HCT116 (cell line): ENCODE measurements at regions not wholly inside any gene's neighbourhood (a gene's known extent, or its start where the extent isn't known, plus 50 kb on each side); places are given as distances from the start of the nearest gene placed in this dataset.

Source experiments
- ATAC-seq: fragments of 200-7000 bp; cut with Tn5 transposase; 2 replicates; pipeline ENCODE4 v1.9.1; 2020; ENCODE audit warnings: mild to moderate bottlenecking, moderate library complexity
- BruUV-seq: library from RNA; stranded (reverse); fragments of 400-500 nt; replicated peaks from 2 replicates; lab custom pipeline; 2021; lab: Mats Ljungman, UMichigan
- CTCF ChIA-PET: fragments of 300-600 bp; sonication (Branson Sonifier 250); formaldehyde crosslinking; loops from one replicate; lab custom pipeline; 2021; ENCODE audit warnings: antibody characterized with exemption; lab: Charles Lee
- POLR2A ChIA-PET: fragments of 300-600, 350-600 bp; sonication (Branson Sonifier 250); formaldehyde crosslinking; loops from one replicate; lab custom pipeline; 2021; ENCODE audit warnings: antibody characterized with exemption; lab: Charles Lee
- RAD21 ChIA-PET, 2 experiments: fragments of 300-600 bp; sonication (Branson Sonifier 250); formaldehyde crosslinking; loops; one replicate each; lab custom pipeline; 2023; ENCODE audit warnings: low total read pairs in 2 of 2; ENCODE audit not compliant: uncharacterized antibody in 2 of 2, unreplicated experiment in 2 of 2, low non-redundant PET in 1 of 2; lab: Charles Lee
- DNase-seq: peaks from one replicate; pipeline ENCODE4 v3.0.0-alpha.2; 2010; ENCODE audit warnings: low read depth, low spot score
- H2AFZ ChIP-seq: fragments of 200-600 bp; shearing (Covaris generic), sonication (generic); 2 replicates; pipeline ENCODE4 v1.6.1; 2017; ENCODE audit warnings: low read depth, mixed run types, mixed read lengths, antibody characterized with exemption, low read length; ENCODE audit not compliant: poor library complexity, severe bottlenecking
- H3K27ac ChIP-seq: 2 replicates; pipeline ENCODE4 v1.5.1; 2012; ENCODE audit warnings: low read depth, low read length
- H3K27me3 ChIP-seq: fragments of 200-600 bp; sonication (generic); 2 replicates; pipeline ENCODE4 v1.6.1; 2016; ENCODE audit warnings: mixed run types, low read length, mixed read lengths; ENCODE audit not compliant: insufficient read depth
- H3K36me3 ChIP-seq, 2 experiments: fragments of 200-500 bp in 1 of 2; fragments of 200-600 bp in 1 of 2; sonication (Bioruptor generic) in 1 of 2; sonication (generic) in 1 of 2; 2 replicates each; pipeline versions ENCODE4 v1.5.1 to v1.6.1; 2014 to 2016; ENCODE audit warnings: low read length in 2 of 2, inconsistent platforms in 1 of 2, mixed read lengths in 1 of 2, mixed run types in 1 of 2; ENCODE audit not compliant: insufficient read depth in 2 of 2, control insufficient read depth in 1 of 2
- H3K4me1 ChIP-seq, 2 experiments: fragments of 200-600 bp in 1 of 2; sonication (generic) in 1 of 2; 2 replicates each; pipeline versions ENCODE4 v1.5.1 to v1.6.1; 2012 to 2017; ENCODE audit warnings: low read length in 2 of 2, inconsistent platforms in 1 of 2, mild to moderate bottlenecking in 1 of 2, mixed read lengths in 1 of 2, mixed run types in 1 of 2, moderate library complexity in 1 of 2; ENCODE audit not compliant: insufficient read depth in 2 of 2, control insufficient read depth in 1 of 2
- H3K4me2 ChIP-seq: fragments of 200-600 bp; sonication (generic); 2 replicates; pipeline ENCODE4 v1.6.1; 2017; ENCODE audit warnings: mixed run types, low read length, mixed read lengths
- H3K4me3 ChIP-seq, 2 experiments: fragments of 200-600 bp in 1 of 2; sonication (generic) in 1 of 2; replicated peaks in 1 of 2; 2 replicates each; pipeline ENCODE4 v1.5.1; 2011 to 2016; ENCODE audit warnings: low read length in 2 of 2, control low read depth in 1 of 2, low read depth in 1 of 2, mild to moderate bottlenecking in 1 of 2, mixed read lengths in 1 of 2, mixed run types in 1 of 2
- H3K79me2 ChIP-seq: fragments of 200-600 bp; sonication (generic); 2 replicates; pipeline ENCODE4 v1.6.1; 2017; ENCODE audit warnings: mild to moderate bottlenecking, mixed run types, low read length, moderate library complexity, mixed read lengths; ENCODE audit not compliant: insufficient read depth
- H3K9ac ChIP-seq: fragments of 200-600 bp; sonication (generic); 2 replicates; pipeline ENCODE4 v1.6.1; 2016; ENCODE audit warnings: low read length, mixed read lengths
- H3K9me2 ChIP-seq: fragments of 200-600 bp; sonication (generic), shearing (Covaris generic); 2 replicates; pipeline ENCODE4 v1.6.1; 2017; ENCODE audit warnings: mixed run types, mild to moderate bottlenecking, moderate library complexity; ENCODE audit not compliant: insufficient read depth
- H3K9me3 ChIP-seq, 2 experiments: fragments of 200-500 bp in 1 of 2; fragments of 200-600 bp in 1 of 2; sonication (Bioruptor generic) in 1 of 2; sonication (generic) in 1 of 2; 2 replicates each; pipeline ENCODE4 v1.6.1; 2014 to 2017; ENCODE audit warnings: low read length in 2 of 2, mixed read lengths in 2 of 2, inconsistent platforms in 1 of 2, low read depth in 1 of 2, mild to moderate bottlenecking in 1 of 2, mixed run types in 1 of 2, moderate library complexity in 1 of 2; ENCODE audit not compliant: control insufficient read depth in 1 of 2, insufficient read depth in 1 of 2
- H4K20me1 ChIP-seq: fragments of 200-600 bp; sonication (generic), shearing (Covaris generic); 2 replicates; pipeline ENCODE4 v1.6.1; 2017; ENCODE audit warnings: mixed run types, mild to moderate bottlenecking, moderate library complexity; ENCODE audit not compliant: insufficient read depth
- ELF1 ChIP-seq: IDR thresholded peaks from 2 replicates; pipeline ENCODE4 v1.6.1; 2012; ENCODE audit warnings: low read depth, borderline replicate concordance
- EZH2phosphoT487 ChIP-seq: fragments of 200-600 bp; IDR thresholded peaks from 2 replicates; pipeline ENCODE4 v1.6.1; 2018; ENCODE audit warnings: antibody characterized with exemption, borderline replicate concordance
- FOSL1 ChIP-seq: IDR thresholded peaks from 2 replicates; pipeline ENCODE4 v1.6.1; 2012; ENCODE audit warnings: low read depth
- POLR2A ChIP-seq: IDR thresholded peaks from 2 replicates; pipeline ENCODE4 v1.7.0; 2011; ENCODE audit warnings: borderline replicate concordance; ENCODE audit not compliant: insufficient read depth, insufficient read length; ENCODE audit errors: extremely low read depth
- RAD21 ChIP-seq: IDR thresholded peaks from 2 replicates; pipeline ENCODE4 v1.6.1; 2012; ENCODE audit warnings: low read depth, mild to moderate bottlenecking
- SP1 ChIP-seq: IDR thresholded peaks from 2 replicates; pipeline ENCODE4 v1.6.1; 2012; ENCODE audit warnings: low read depth
- ZBTB33 ChIP-seq: IDR thresholded peaks from 2 replicates; pipeline ENCODE4 v1.6.1; 2011; ENCODE audit warnings: mild to moderate bottlenecking, low read length, moderate library complexity; ENCODE audit not compliant: insufficient replicate concordance; ENCODE audit errors: extremely low read depth
- ZFX ChIP-seq: fragments of 450-650 bp; IDR thresholded peaks from 2 replicates; pipeline ENCODE4 v1.6.1; 2017
- ZNF274 ChIP-seq: fragments of 200-500 bp; sonication (Bioruptor generic); IDR thresholded peaks from 2 replicates; pipeline ENCODE4 v1.6.1; 2014; ENCODE audit warnings: mild to moderate bottlenecking, low read depth, low read length, inconsistent platforms
- intact Hi-C: fragments of 100-400 bp; cut with micrococcal nuclease; formaldehyde crosslinking; loops from 2 replicates; pipeline ENCODE4 v1.10.0; 2022

- Histone ChIP-seq H3K27ac (no peak overlapping the region), H3K27me3 (no peaks in the 10 kb centered on the region), H3K9me3 (peaks cover 0 to 4% of the 10 kb centered on the region in 2 experiments; a peak in 2 of 4 replicates)
- POLR2A ChIA-PET: no interaction called here
- TF ChIP-seq ZFX (no peak), POLR2A (no peak), ELF1 (no peak), SP1 (no peak), RAD21 (no peak), EZH2phosphoT487 (no peak), FOSL1 (no peak), ZNF274 (no peak)
- TF ChIP-seq, all 23 proteins: peak for 0
- Histone ChIP-seq H4K20me1 (no peaks in the 10 kb centered on the region), H3K4me3 (no peak overlapping the region), H3K9ac (no peak overlapping the region), H2AFZ (no peak overlapping the region), H3K4me1 (no peaks in the 10 kb centered on the region), H3K36me3 (no peaks in the 10 kb centered on the region), H3K9me2 (no peaks in the 10 kb centered on the region), H3K79me2 (no peaks in the 10 kb centered on the region), H3K4me2 (no peak overlapping the region)
- BruUV-seq: no TSS peak
- RAD21 ChIA-PET: no interaction called here
- intact Hi-C loops: no loop called here
- no peak for DNase-seq
- CTCF ChIA-PET: no interaction called here
- no peak for ATAC-seq
Measured at GRCh38 chr7:153943457-153943856, 108.7 kb upstream of the DPP6 start.

- Histone ChIP-seq H3K9me2 (no peaks in the 10 kb centered on the region), H3K27me3 (no peaks in the 10 kb centered on the region), H3K36me3 (no peaks in the 10 kb centered on the region), H4K20me1 (no peaks in the 10 kb centered on the region), H3K27ac (no peak overlapping the region), H3K79me2 (no peaks in the 10 kb centered on the region), H2AFZ (no peak overlapping the region), H3K4me3 (no peak overlapping the region), H3K9me3 (peaks cover 0 to 3% of the 10 kb centered on the region in 2 experiments; a peak in 2 of 4 replicates), H3K9ac (no peak overlapping the region), H3K4me1 (no peaks in the 10 kb centered on the region), H3K4me2 (no peak overlapping the region)
- CTCF ChIA-PET: no interaction called here
- RAD21 ChIA-PET: no interaction called here
- POLR2A ChIA-PET: no interaction called here
- intact Hi-C loops: no loop called here
- DNase-seq: no peak
- no peak for TF ChIP-seq ZBTB33
- ATAC-seq: no peak
- BruUV-seq: no TSS peak
Measured at GRCh38 chr7:153943861-153944260, 108.3 kb upstream of the DPP6 start.
